HepG2 (cell line): ENCODE measurements at regions not wholly inside any gene's neighbourhood (a gene's known extent, or its start where the extent isn't known, plus 50 kb on each side); places are given as distances from the start of the nearest gene placed in this dataset.

Experiments used
- CREB1 ChIP-seq, 2 experiments: fragments of 450-650 bp in 1 of 2; IDR thresholded peaks; 2 replicates each; pipeline ENCODE4 v1.6.1; 2016 to 2017; ENCODE audit warnings: control low read depth in 1 of 2, mild to moderate bottlenecking in 1 of 2, missing compliant biosample characterization in 1 of 2, missing genetic modification characterization in 1 of 2
- EP300 ChIP-seq, 3 experiments: sonication (generic) in 1 of 3; formaldehyde crosslinking in 1 of 3; IDR thresholded peaks; 2 replicates each; pipeline versions ENCODE4 v1.5.1 to v1.6.1; 2011 to 2020; ENCODE audit warnings: low read depth in 2 of 3, low read length in 2 of 3, borderline replicate concordance in 1 of 3, improper control_type of control experiment in 1 of 3, mild to moderate bottlenecking in 1 of 3, missing genetic modification reagents in 1 of 3, moderate library complexity in 1 of 3
- ZFP36 ChIP-seq: fragments of 150-350 bp; IDR thresholded peaks from 2 replicates; pipeline ENCODE4 v1.6.1; 2018; ENCODE audit warnings: borderline replicate concordance, low read length, low read depth; ENCODE audit not compliant: partially characterized antibody
- ZMYM3 ChIP-seq: sonication (generic); formaldehyde crosslinking; IDR thresholded peaks from 2 replicates; pipeline ENCODE4 v1.5.1; 2020; ENCODE audit warnings: mild to moderate bottlenecking, missing genetic modification reagents
- ZNF598 ChIP-seq: sonication (generic); formaldehyde crosslinking; IDR thresholded peaks from 2 replicates; pipeline ENCODE4 v1.5.1; 2020; ENCODE audit warnings: mild to moderate bottlenecking, missing genetic modification reagents, borderline replicate concordance
- ZNF776 ChIP-seq: sonication (generic); formaldehyde crosslinking; IDR thresholded peaks from 2 replicates; pipeline ENCODE4 v1.4.0; 2020; ENCODE audit warnings: mild to moderate bottlenecking, missing genetic modification reagents
- TF ChIP-seq, protein P1 (sequence below): sonication (generic); formaldehyde crosslinking; IDR thresholded peaks from 2 replicates; pipeline ENCODE4 v1.5.0; 2020; ENCODE audit warnings: missing genetic modification reagents

DNA sequence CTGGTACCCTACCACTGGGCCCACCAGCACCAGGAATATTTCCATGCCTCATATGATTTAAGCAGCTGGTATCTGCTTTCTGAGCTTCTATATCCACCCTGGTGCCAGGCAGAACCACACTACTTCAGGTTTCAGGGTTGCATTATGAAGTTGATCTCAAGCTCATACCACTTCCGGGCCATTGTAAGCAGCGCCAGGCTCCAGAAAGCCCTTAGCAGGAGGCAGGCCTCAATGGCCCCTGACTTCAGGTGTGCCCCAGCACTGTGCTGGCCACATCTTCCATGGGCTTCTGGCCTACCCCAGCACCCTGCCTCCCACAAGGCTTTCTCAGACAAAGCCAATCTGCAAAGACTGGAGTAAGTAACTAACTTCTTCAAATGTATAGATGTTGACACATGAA, 391.3 kb upstream of the GRM3 start:
- TF ChIP-seq ZNF776 (CRISPR knock-in tag), result no peak
- no peak for TF ChIP-seq ZFP36
- no peak for TF ChIP-seq ZNF598 (CRISPR knock-in tag)
- no peak for TF ChIP-seq ZMYM3 (CRISPR knock-in tag)
- no peak for TF ChIP-seq EP300 (IDR thresholded peaks at IDR 0.05; ENCODE audit: low read depth in 2 of 2, low read length in 2 of 2)
- TF ChIP-seq EP300 (CRISPR knock-in tag; IDR thresholded peaks at IDR 0.05; ENCODE audit: borderline replicate concordance), result no peak
- TF ChIP-seq, protein P1, sequence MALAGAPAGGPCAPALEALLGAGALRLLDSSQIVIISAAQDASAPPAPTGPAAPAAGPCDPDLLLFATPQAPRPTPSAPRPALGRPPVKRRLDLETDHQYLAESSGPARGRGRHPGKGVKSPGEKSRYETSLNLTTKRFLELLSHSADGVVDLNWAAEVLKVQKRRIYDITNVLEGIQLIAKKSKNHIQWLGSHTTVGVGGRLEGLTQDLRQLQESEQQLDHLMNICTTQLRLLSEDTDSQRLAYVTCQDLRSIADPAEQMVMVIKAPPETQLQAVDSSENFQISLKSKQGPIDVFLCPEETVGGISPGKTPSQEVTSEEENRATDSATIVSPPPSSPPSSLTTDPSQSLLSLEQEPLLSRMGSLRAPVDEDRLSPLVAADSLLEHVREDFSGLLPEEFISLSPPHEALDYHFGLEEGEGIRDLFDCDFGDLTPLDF (CRISPR knock-in tag), result no peak
- no peak for TF ChIP-seq CREB1 (IDR thresholded peaks at IDR 0.05)
- no peak for TF ChIP-seq CREB1 (CRISPR knock-in tag; IDR thresholded peaks at IDR 0.05)
